GM23248 (cell line): ENCODE measurements at regions not wholly inside any gene's neighbourhood (a gene's known extent, or its start where the extent isn't known, plus 50 kb on each side); places are given as distances from the start of the nearest gene placed in this dataset.

Experiments used
- DNase-seq: peaks from one replicate; pipeline ENCODE4 v3.0.0-alpha.2; 2015
- H2AFZ ChIP-seq: fragments of 200-600 bp; sonication (generic); 2 replicates; pipeline ENCODE4 v1.6.1; 2016; ENCODE audit warnings: antibody characterized with exemption
- H3F3A ChIP-seq: fragments of 200-600 bp; sonication (generic); 2 replicates; pipeline ENCODE4 v1.6.1; 2016; ENCODE audit warnings: mild to moderate bottlenecking, antibody characterized with exemption, mixed run types; ENCODE audit not compliant: insufficient read depth
- H3K27ac ChIP-seq: fragments of 200-600 bp; sonication (generic); 2 replicates; pipeline ENCODE4 v1.5.1; 2016; ENCODE audit warnings: mild to moderate bottlenecking
- H3K27me3 ChIP-seq: fragments of 200-600 bp; sonication (generic); replicated peaks from 2 replicates; pipeline ENCODE4 v1.6.1; 2016; ENCODE audit warnings: mild to moderate bottlenecking; ENCODE audit not compliant: insufficient read depth
- H3K36me3 ChIP-seq: fragments of 200-600 bp; sonication (generic); 2 replicates; pipeline ENCODE4 v1.6.1; 2016; ENCODE audit warnings: low read depth, mild to moderate bottlenecking
- H3K4me1 ChIP-seq: fragments of 200-600 bp; sonication (generic); 2 replicates; pipeline ENCODE4 v1.6.1; 2016; ENCODE audit warnings: mild to moderate bottlenecking; ENCODE audit not compliant: insufficient read depth
- H3K4me2 ChIP-seq: fragments of 200-600 bp; sonication (generic); one replicate; pipeline ENCODE4 v1.6.1; 2016; ENCODE audit warnings: mild to moderate bottlenecking; ENCODE audit not compliant: unreplicated experiment
- H3K4me3 ChIP-seq: fragments of 200-600 bp; sonication (generic); 2 replicates; pipeline ENCODE4 v1.5.1; 2016; ENCODE audit warnings: mild to moderate bottlenecking
- H3K79me2 ChIP-seq: fragments of 200-600 bp; sonication (generic); 2 replicates; pipeline ENCODE4 v1.6.1; 2016; ENCODE audit warnings: mild to moderate bottlenecking; ENCODE audit not compliant: insufficient read depth
- H3K9ac ChIP-seq: fragments of 200-600 bp; sonication (generic); 2 replicates; pipeline ENCODE4 v1.6.1; 2016; ENCODE audit warnings: mild to moderate bottlenecking
- H3K9me2 ChIP-seq: fragments of 200-600 bp; sonication (generic); 2 replicates; pipeline ENCODE4 v1.6.1; 2016; ENCODE audit warnings: mixed run types, mild to moderate bottlenecking, moderate library complexity; ENCODE audit not compliant: insufficient read depth
- H3K9me3 ChIP-seq: fragments of 200-600 bp; sonication (generic); one replicate; pipeline ENCODE4 v1.6.1; 2017; ENCODE audit warnings: low read depth
- H4K20me1 ChIP-seq: fragments of 200-600 bp; sonication (generic); 2 replicates; pipeline ENCODE4 v1.6.0; 2016; ENCODE audit not compliant: insufficient read depth
- EZH2 ChIP-seq: fragments of 200-600 bp; sonication (generic); IDR thresholded peaks from 2 replicates; pipeline ENCODE4 v1.6.1; 2018; ENCODE audit warnings: antibody characterized with exemption, mild to moderate bottlenecking; ENCODE audit not compliant: insufficient read depth, poor library complexity, severe bottlenecking
- EZH2phosphoT487 ChIP-seq: fragments of 200-600 bp; sonication (generic); IDR thresholded peaks from 2 replicates; pipeline ENCODE4 v1.6.1; 2018; ENCODE audit warnings: antibody characterized with exemption, moderate library complexity, mild to moderate bottlenecking, low read depth; ENCODE audit not compliant: insufficient read depth
- WGBS, 2 experiments: methylation state at CpG; one replicate each; pipeline ENCODE4 v1.1.6; 2015 to 2017; ENCODE audit warnings: low lambda C conversion rate in 2 of 2, low coverage in 1 of 2; ENCODE audit errors: missing lambda C conversion rate in 2 of 2; 5-methylcytosine and 5-hydroxymethylcytosine counted together
- in situ Hi-C: fragments of 300-500 bp; cut with MboI; formaldehyde crosslinking; loops from 2 replicates; pipeline ENCODE4 v1.15.0; 2020

DNA sequence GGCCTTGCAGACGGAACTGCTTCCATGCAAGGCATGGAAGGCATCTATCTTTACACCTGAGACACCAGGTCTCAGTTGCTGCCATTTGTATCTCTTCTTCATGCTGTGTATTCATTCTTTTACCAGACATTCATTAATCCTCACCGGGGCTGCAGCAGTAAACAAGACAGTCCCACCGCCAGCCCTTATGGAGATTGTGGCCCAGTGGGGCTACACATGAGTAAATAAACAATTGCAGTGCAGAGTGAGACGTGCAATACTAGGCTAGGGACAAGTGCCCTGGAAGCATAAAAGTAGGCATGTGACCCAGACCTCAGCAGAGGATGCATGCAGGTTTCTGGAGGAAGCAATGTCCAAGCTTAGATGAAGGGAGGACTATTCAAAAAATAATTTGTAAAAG lies 497.6 kb upstream of the KLHL29 start:
- Histone ChIP-seq H2AFZ (no peak overlapping the region), H3K4me1 (no peaks in the 10 kb centered on the region), H3K9ac (no peak overlapping the region), H3K36me3 (no peaks in the 10 kb centered on the region), H3K4me3 (no peak overlapping the region), H3K4me2 (no peak overlapping the region), H3F3A (no peaks in the 10 kb centered on the region), H3K9me3 (no peaks in the 10 kb centered on the region), H3K27me3 (no peaks in the 10 kb centered on the region), H3K27ac (no peak overlapping the region), H3K79me2 (no peaks in the 10 kb centered on the region), H3K9me2 (no peaks in the 10 kb centered on the region), H4K20me1 (no peaks in the 10 kb centered on the region)
- TF ChIP-seq EZH2 (no peak), EZH2phosphoT487 (no peak)
- in situ Hi-C loops: no loop called here
- 7 to 10% methylated on average over 4 of the region's 4 CpGs for WGBS, 2 experiments
- DNase-seq: no peak

DNA sequence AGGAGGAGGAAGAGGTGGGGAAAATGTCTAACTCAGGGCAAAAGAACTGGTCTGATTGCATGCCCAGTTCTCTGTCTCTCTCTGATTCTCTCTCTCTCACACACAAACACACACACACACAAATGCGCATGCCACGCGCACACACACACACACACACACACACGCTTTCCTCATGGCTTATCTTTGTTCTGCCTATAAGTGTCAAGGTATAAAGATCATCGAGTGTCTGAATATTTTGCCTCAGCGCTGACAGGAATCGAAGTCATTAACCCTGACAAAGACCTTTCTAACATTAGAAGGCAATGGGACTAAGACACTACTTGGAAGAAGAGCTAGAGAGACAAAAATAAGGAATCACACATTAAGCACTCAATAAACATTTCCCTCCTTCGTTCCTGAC lies 497.1 kb upstream of the KLHL29 start:
- no peak for DNase-seq
- no peak overlapping the region for H3K4me2 ChIP-seq
- TF ChIP-seq EZH2phosphoT487: no peak
- TF ChIP-seq EZH2: no peak
- H3F3A ChIP-seq: no peaks in the 10 kb centered on the region
- H3K9me2 ChIP-seq: no peaks in the 10 kb centered on the region
- no peak overlapping the region for H3K27ac ChIP-seq
- H3K9me3 ChIP-seq: no peaks in the 10 kb centered on the region
- no peaks in the 10 kb centered on the region for H4K20me1 ChIP-seq
- H3K79me2 ChIP-seq: no peaks in the 10 kb centered on the region
- no peaks in the 10 kb centered on the region for H3K27me3 ChIP-seq
- no peaks in the 10 kb centered on the region for H3K4me1 ChIP-seq
- no peak overlapping the region for H3K9ac ChIP-seq
- no peak overlapping the region for H3K4me3 ChIP-seq
- in situ Hi-C loops: no loop called here
- H3K36me3 ChIP-seq: no peaks in the 10 kb centered on the region
- no peak overlapping the region for H2AFZ ChIP-seq
- 54 to 55% methylated on average over 8 of the region's 8 CpGs for WGBS, 2 experiments

DNA sequence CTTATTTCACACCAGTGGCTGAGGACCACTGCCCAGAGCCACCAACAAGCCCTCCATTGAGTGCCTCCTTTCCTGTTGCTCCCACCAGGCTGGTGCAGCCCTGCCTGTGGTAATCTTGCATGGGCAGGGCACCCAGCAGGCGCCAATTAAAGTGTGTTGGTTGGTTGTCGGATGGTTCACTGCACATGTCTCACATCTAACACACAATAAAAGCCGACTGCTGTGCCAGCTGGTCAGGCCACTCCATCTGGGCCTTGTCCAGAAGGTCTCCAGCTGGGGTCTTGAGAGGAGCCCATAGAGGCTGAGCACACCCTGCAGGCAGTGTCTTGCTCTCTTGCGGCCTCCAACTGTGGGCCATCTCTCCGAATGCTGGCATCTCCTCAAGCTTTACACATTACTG lies 494.8 kb upstream of the KLHL29 start:
- in situ Hi-C loops: no loop called here
- Histone ChIP-seq H3K9me3 (no peaks in the 10 kb centered on the region), H3K27ac (no peak overlapping the region), H3K36me3 (no peaks in the 10 kb centered on the region), H3K79me2 (no peaks in the 10 kb centered on the region), H3K27me3 (no peaks in the 10 kb centered on the region), H3K9me2 (no peaks in the 10 kb centered on the region), H3K9ac (no peak overlapping the region), H3K4me2 (no peak overlapping the region), H2AFZ (no peak overlapping the region), H3F3A (no peaks in the 10 kb centered on the region), H3K4me1 (no peaks in the 10 kb centered on the region), H3K4me3 (no peak overlapping the region), H4K20me1 (no peaks in the 10 kb centered on the region)
- WGBS, 2 experiments: 19 to 26% methylated on average over 5 of the region's 5 CpGs
- DNase-seq: no peak
- TF ChIP-seq EZH2: no peak
- no peak for TF ChIP-seq EZH2phosphoT487

- no peaks in the 10 kb centered on the region for H3K27me3 ChIP-seq
- no peak overlapping the region for H3K9ac ChIP-seq
- H4K20me1 ChIP-seq: no peaks in the 10 kb centered on the region
- no peaks in the 10 kb centered on the region for H3K79me2 ChIP-seq
- no peaks in the 10 kb centered on the region for H3K36me3 ChIP-seq
- H3K9me3 ChIP-seq: no peaks in the 10 kb centered on the region
- in situ Hi-C loops: no loop called here
- DNase-seq: no peak
- no peak for TF ChIP-seq EZH2
- TF ChIP-seq EZH2phosphoT487: no peak
- H3F3A ChIP-seq: no peaks in the 10 kb centered on the region
- H3K4me3 ChIP-seq: no peak overlapping the region
- no peak overlapping the region for H3K4me2 ChIP-seq
- no peak overlapping the region for H3K27ac ChIP-seq
- H3K9me2 ChIP-seq: no peaks in the 10 kb centered on the region
- H2AFZ ChIP-seq: no peak overlapping the region
- 50 to 54% methylated on average over 13 of the region's 13 CpGs for WGBS, 2 experiments
- no peaks in the 10 kb centered on the region for H3K4me1 ChIP-seq
Measured at GRCh38 chr2:22893761-22894517, 491.0 kb upstream of the KLHL29 start.

DNA sequence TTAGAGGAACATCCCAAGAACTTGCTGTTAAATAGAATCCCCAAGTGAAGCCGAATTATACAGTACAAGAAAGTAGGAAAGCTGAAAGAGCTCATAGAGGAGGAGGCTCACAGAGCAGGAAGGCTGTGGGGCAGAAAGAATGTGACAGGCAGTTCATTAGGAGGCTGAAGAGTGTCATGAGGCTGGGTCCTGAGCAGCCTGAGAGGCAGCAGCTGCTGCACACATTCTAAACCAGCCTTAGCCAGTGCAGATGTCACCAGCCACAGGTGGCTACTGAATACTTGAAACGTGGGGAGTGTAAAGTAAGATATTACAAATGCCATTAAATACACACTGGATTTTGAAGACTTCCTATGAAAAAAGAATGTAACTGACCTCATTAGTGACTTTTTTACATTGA lies 490.2 kb upstream of the KLHL29 start:
- no peak overlapping the region for H3K9ac ChIP-seq
- no peaks in the 10 kb centered on the region for H3K4me1 ChIP-seq
- H3K9me2 ChIP-seq: no peaks in the 10 kb centered on the region
- no peaks in the 10 kb centered on the region for H3K79me2 ChIP-seq
- 0 to 6% methylated on average over 2 of the region's 2 CpGs for WGBS, 2 experiments
- TF ChIP-seq EZH2phosphoT487 (no peak), EZH2 (no peak)
- in situ Hi-C loops: no loop called here
- H3F3A ChIP-seq: no peaks in the 10 kb centered on the region
- no peak for DNase-seq
- no peak overlapping the region for H3K27ac ChIP-seq
- no peaks in the 10 kb centered on the region for H4K20me1 ChIP-seq
- H3K27me3 ChIP-seq: no peaks in the 10 kb centered on the region
- no peaks in the 10 kb centered on the region for H3K9me3 ChIP-seq
- H3K4me2 ChIP-seq: no peak overlapping the region
- no peak overlapping the region for H2AFZ ChIP-seq
- H3K4me3 ChIP-seq: no peak overlapping the region
- H3K36me3 ChIP-seq: no peaks in the 10 kb centered on the region
